ENCODE measurements at regions not wholly inside any gene's neighbourhood (a gene's known extent, or its start where the extent isn't known, plus 50 kb on each side); places are given as distances from the start of the nearest gene placed in this dataset.

- FAIRE-seq (peak; percentile 56), ATAC-seq (no peak)
These were observed 85.9 kb downstream of the MAGED4 start for GRCh38 chrX:52270453-52271116.

GRCh38 chrX:52271206-52271605 lies 86.5 kb downstream of the MAGED4 start:
- Histone ChIP-seq H3K27ac (no peak overlapping the region), H3K36me3 (no peaks in the 10 kb centered on the region), H3K9me3 (no peaks in the 10 kb centered on the region), H3K4me1 (no peaks in the 10 kb centered on the region), H3K27me3 (peaks cover 0 to 19% (median 0%) of the 10 kb centered on the region in 4 donors), H3K4me3 (no peak overlapping the region)
- 23 to 37% methylated on average over 2 of the region's 2 CpGs for WGBS, 2 donors
- ATAC-seq (peak in 1 of 4 donors; percentile 50), DNase-seq (peak in 1 of 6 donors; percentile 22), FAIRE-seq (no peak)
- intact Hi-C loops (cut with DNase I): no loop called here
- TF ChIP-seq CTCF (IDR thresholded peaks at IDR 0.05): no peak

More at GRCh38 chrX:52270453-52271116, 85.9 kb downstream of the MAGED4 start:
- TF ChIP-seq CTCF (IDR thresholded peaks at IDR 0.05): no peak
- Histone ChIP-seq H3K36me3 (no peaks in the 10 kb centered on the region), H3K4me1 (no peaks in the 10 kb centered on the region), H3K27ac (no peak overlapping the region), H3K27me3 (peaks cover 0 to 26% (median 0%) of the 10 kb centered on the region in 4 donors), H3K4me3 (no peak overlapping the region), H3K9me3 (no peaks in the 10 kb centered on the region)
- DNase-seq: no peak
- intact Hi-C loops (cut with DNase I): no loop called here
- 24 to 26% methylated on average over 4 of the region's 4 CpGs for WGBS, 2 donors

GRCh38 chrX:52277666-52278065 lies 91.2 kb upstream of the XAGE2 start:
- H3K9me3 ChIP-seq: no peaks in the 10 kb centered on the region
- H3K4me1 ChIP-seq: peaks cover 0 to 4% (median 0%) of the 10 kb centered on the region in 3 donors
- H3K4me3 ChIP-seq: no peak overlapping the region
- H3K36me3 ChIP-seq: no peaks in the 10 kb centered on the region
- 61 to 62% methylated on average over 8 of the region's 8 CpGs for WGBS, 2 donors
- DNase-seq (no peak), ATAC-seq (peak in 1 of 4 donors; percentile 42), FAIRE-seq (no peak)
- H3K27me3 ChIP-seq: peaks cover 0 to 11% (median 0%) of the 10 kb centered on the region in 4 donors
- no peak overlapping the region for H3K27ac ChIP-seq
- intact Hi-C loops (cut with DNase I): no loop called here
- no peak for TF ChIP-seq CTCF (IDR thresholded peaks at IDR 0.05)

- FAIRE-seq: no peak
- H3K36me3 ChIP-seq: no peaks in the 10 kb centered on the region
- 34 to 42% methylated on average over 2 of the region's 2 CpGs for WGBS, 2 donors
These were observed 88.0 kb upstream of the XAGE2 start for GRCh38 chrX:52280812-52281211.

More at GRCh38 chrX:52280812-52281211, 88.0 kb upstream of the XAGE2 start:
- H3K4me3 ChIP-seq: no peak overlapping the region
- H3K27ac ChIP-seq: peak overlapping the region in 2 of 4 donors; percentile 2 to 29
- ATAC-seq (peak; percentile 84 to 92 (median 88)), DNase-seq (peak in 1 of 6 donors; percentile 24)
- TF ChIP-seq CTCF (IDR thresholded peaks at IDR 0.05): no peak
- no peaks in the 10 kb centered on the region for H3K27me3 ChIP-seq
- peaks cover 0 to 4% (median 0%) of the 10 kb centered on the region in 3 donors for H3K4me1 ChIP-seq
- H3K9me3 ChIP-seq: no peaks in the 10 kb centered on the region
- intact Hi-C loops (cut with DNase I): no loop called here

Data from pancreas (tissue), 10 donors.